Common myeloid progenitor, CD34-positive (primary cell): ENCODE measurements at regions not wholly inside any gene's neighbourhood (a gene's known extent, or its start where the extent isn't known, plus 50 kb on each side); places are given as distances from the start of the nearest gene placed in this dataset.

Source experiments
- CTCF ChIA-PET: fragments of 350-600 bp; sonication (Branson Sonifier 250); formaldehyde crosslinking; loops from one replicate; lab custom pipeline; 2021; ENCODE audit warnings: antibody characterized with exemption; lab: Charles Lee
- POLR2A ChIA-PET: fragments of 350-600 bp; sonication (Branson Sonifier 250); formaldehyde crosslinking; loops from one replicate; lab custom pipeline; 2021; ENCODE audit warnings: antibody characterized with exemption; lab: Charles Lee
- DNase-seq, 3 donors: peaks; one replicate each; pipeline versions ENCODE4 v3.0.0 to v3.0.0-alpha.2; 2013
- H3K27ac ChIP-seq, 2 experiments: 1 replicate in 1 of 2; 2 replicates in 1 of 2; pipeline ENCODE4 v1.7.0; 2013; ENCODE audit warnings: inconsistent platforms in 2 of 2, low read length in 2 of 2, mild to moderate bottlenecking in 2 of 2, low read depth in 1 of 2, moderate library complexity in 1 of 2; ENCODE audit not compliant: severe bottlenecking in 2 of 2, insufficient read depth in 1 of 2, poor library complexity in 1 of 2
- H3K27me3 ChIP-seq, 5 experiments: replicated peaks in 2 of 5; 1 replicate in 3 of 5; 2 replicates in 2 of 5; pipeline versions ENCODE4 v1.6.1 to v1.7.0; 2013; ENCODE audit warnings: low read length in 4 of 5, mild to moderate bottlenecking in 2 of 5, moderate library complexity in 2 of 5, inconsistent platforms in 1 of 5; ENCODE audit not compliant: insufficient read depth in 5 of 5, control insufficient read depth in 4 of 5
- H3K36me3 ChIP-seq, 4 experiments: 1 replicate in 2 of 4; 2 replicates in 2 of 4; pipeline versions ENCODE4 v1.6.1 to v1.7.0; 2013; ENCODE audit warnings: low read length in 3 of 4, control low read depth in 1 of 4, mild to moderate bottlenecking in 1 of 4; ENCODE audit not compliant: control insufficient read depth in 4 of 4, insufficient read depth in 4 of 4
- H3K4me1 ChIP-seq, 4 experiments: 1 replicate in 3 of 4; 2 replicates in 1 of 4; pipeline versions ENCODE4 v1.6.1 to v1.7.1; 2013; ENCODE audit warnings: low read length in 3 of 4, mild to moderate bottlenecking in 3 of 4, control low read depth in 1 of 4, inconsistent platforms in 1 of 4, moderate library complexity in 1 of 4; ENCODE audit not compliant: control insufficient read depth in 4 of 4, insufficient read depth in 4 of 4; ENCODE audit errors: control extremely low read depth in 1 of 4
- H3K4me3 ChIP-seq, 7 experiments: 1 replicate in 4 of 7; 2 replicates in 3 of 7; pipeline versions ENCODE4 v1.5.1 to v1.7.0; 2013; ENCODE audit warnings: mild to moderate bottlenecking in 7 of 7, low read length in 6 of 7, moderate library complexity in 6 of 7, inconsistent platforms in 2 of 7, low read depth in 2 of 7, control low read depth in 1 of 7; ENCODE audit not compliant: insufficient read depth in 4 of 7, control insufficient read depth in 1 of 7; ENCODE audit errors: extremely low read depth in 1 of 7
- H3K9me3 ChIP-seq, 5 experiments: 1 replicate in 4 of 5; 2 replicates in 1 of 5; pipeline versions ENCODE4 v1.6.1 to v1.7.1; 2013; ENCODE audit warnings: low read length in 4 of 5, mild to moderate bottlenecking in 2 of 5, inconsistent platforms in 1 of 5, low read depth in 1 of 5, moderate library complexity in 1 of 5; ENCODE audit not compliant: control insufficient read depth in 4 of 5, insufficient read depth in 2 of 5; ENCODE audit errors: control extremely low read depth in 1 of 5
- WGBS: methylation state at CpG from one replicate; pipeline ENCODE4 v1.1.5; 2013; ENCODE audit not compliant: insufficient coverage; 5-methylcytosine and 5-hydroxymethylcytosine counted together

- ChIA-PET POLR2A (no interaction called here), CTCF (interaction anchor here (2.1 kb wide), 1 partner anchor 30 kb away, joined by 6 read pairs; no protein-coding TSS in a partner anchor)
- no peak overlapping the region for H3K27ac ChIP-seq
- 100% methylated on average over 2 of the region's 4 CpGs for WGBS
- no peaks in the 10 kb centered on the region for H3K27me3 ChIP-seq
- no peaks in the 10 kb centered on the region for H3K9me3 ChIP-seq
- no peak for DNase-seq
- no peak overlapping the region for H3K4me3 ChIP-seq
- H3K36me3 ChIP-seq: no peaks in the 10 kb centered on the region
- peaks cover 8 to 28% (median 22%) of the 10 kb centered on the region in 4 experiments for H3K4me1 ChIP-seq
These were observed 91.4 kb downstream of the IRS2 start for GRCh38 chr13:109694972-109695371.

GRCh38 chr13:109693213-109693612, 93.2 kb downstream of the IRS2 start:
- H3K27ac ChIP-seq: no peak overlapping the region
- H3K36me3 ChIP-seq: no peaks in the 10 kb centered on the region
- H3K27me3 ChIP-seq: peaks cover 0 to under 1% (median 0%) of the 10 kb centered on the region in 5 experiments
- WGBS: 95% methylated on average over 4 of the region's 4 CpGs
- CTCF ChIA-PET: no interaction called here
- no peaks in the 10 kb centered on the region for H3K9me3 ChIP-seq
- POLR2A ChIA-PET: no interaction called here
- H3K4me3 ChIP-seq: no peak overlapping the region
- peaks cover 2 to 12% (median 7%) of the 10 kb centered on the region in 4 experiments for H3K4me1 ChIP-seq
- no peak for DNase-seq

GRCh38 chr13:109691689-109692088, 94.7 kb downstream of the IRS2 start:
- H3K9me3 ChIP-seq: no peaks in the 10 kb centered on the region
- no peak overlapping the region for H3K27ac ChIP-seq
- WGBS: 80% methylated on average over 1 of the region's 1 CpG
- no peak for DNase-seq
- peaks cover 0 to 2% (median 0%) of the 10 kb centered on the region in 5 experiments for H3K27me3 ChIP-seq
- H3K4me1 ChIP-seq: peaks cover 0 to 3% (median 0%) of the 10 kb centered on the region in 4 experiments
- no peaks in the 10 kb centered on the region for H3K36me3 ChIP-seq
- ChIA-PET CTCF (interaction anchor here (1.0 to 1.2 kb wide), 2 partner anchors 9 to 93 kb away, joined by 3 read pairs; no protein-coding TSS in a partner anchor), POLR2A (no interaction called here)
- no peak overlapping the region for H3K4me3 ChIP-seq

GRCh38 chr13:109687559-109688448, 98.6 kb downstream of the IRS2 start:
- no peak overlapping the region for H3K27ac ChIP-seq
- H3K4me1 ChIP-seq: no peaks in the 10 kb centered on the region
- H3K9me3 ChIP-seq: no peaks in the 10 kb centered on the region
- no peak overlapping the region for H3K4me3 ChIP-seq
- no peaks in the 10 kb centered on the region for H3K36me3 ChIP-seq
- POLR2A ChIA-PET: no interaction called here
- CTCF ChIA-PET: interaction anchor here (1.1 to 1.4 kb wide), 3 partner anchors 11 to 96 kb away, joined by 3 to 5 read pairs (median 3); no protein-coding TSS in a partner anchor
- WGBS: 95% methylated on average over 13 of the region's 14 CpGs
- no peak for DNase-seq
- H3K27me3 ChIP-seq: peaks cover 0 to 13% (median 3%) of the 10 kb centered on the region in 5 experiments

DNA sequence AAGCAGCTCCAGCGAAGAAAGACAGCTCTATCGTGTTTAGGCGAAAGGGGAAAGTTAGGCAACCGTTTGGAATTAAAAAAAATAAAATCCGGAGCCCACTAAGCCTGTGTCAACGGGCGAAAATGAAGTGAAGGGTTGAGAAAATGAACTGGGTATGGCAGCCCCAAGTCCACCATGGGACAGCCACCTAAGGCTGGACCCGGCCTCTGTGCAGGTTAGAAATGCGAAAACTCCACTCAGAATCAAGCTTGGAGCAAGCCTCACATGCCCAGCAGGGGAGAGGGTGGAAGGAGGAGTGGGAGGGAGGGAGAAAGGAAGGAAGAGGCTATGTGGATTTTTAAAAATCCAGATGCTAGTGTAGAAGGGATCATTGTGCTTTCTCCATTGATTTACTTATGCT, 101.2 kb downstream of the IRS2 start:
- no peak overlapping the region for H3K27ac ChIP-seq
- ChIA-PET CTCF (no interaction called here), POLR2A (no interaction called here)
- DNase-seq: no peak
- no peak overlapping the region for H3K4me3 ChIP-seq
- H3K4me1 ChIP-seq: no peaks in the 10 kb centered on the region
- H3K9me3 ChIP-seq: no peaks in the 10 kb centered on the region
- no peaks in the 10 kb centered on the region for H3K36me3 ChIP-seq
- WGBS: 95% methylated on average over 6 of the region's 9 CpGs
- H3K27me3 ChIP-seq: peaks cover 0 to 19% (median 7%) of the 10 kb centered on the region in 5 experiments

DNA sequence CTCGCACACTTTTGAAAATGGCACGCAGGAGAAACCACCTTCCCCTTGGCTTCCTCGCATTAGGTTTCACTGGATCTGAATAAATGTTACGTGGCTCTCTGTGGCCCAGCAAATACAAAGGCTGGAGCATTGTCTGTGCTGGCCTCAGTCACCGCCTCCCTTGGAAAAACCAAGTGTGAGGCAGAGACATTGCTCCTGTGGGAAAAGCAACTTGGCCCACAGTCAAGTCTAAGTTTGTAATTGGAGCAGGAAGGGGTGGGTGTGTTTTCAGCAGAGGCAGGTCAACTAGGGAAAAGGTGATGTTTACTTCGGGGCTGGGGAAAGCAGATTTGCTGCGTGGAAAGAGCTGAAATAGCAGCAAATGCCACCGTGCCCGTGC, 101.6 kb downstream of the IRS2 start:
- Histone ChIP-seq H3K9me3 (no peaks in the 10 kb centered on the region), H3K27ac (no peak overlapping the region), H3K4me1 (no peaks in the 10 kb centered on the region), H3K27me3 (peaks cover 0 to 19% (median 7%) of the 10 kb centered on the region in 5 experiments), H3K36me3 (no peaks in the 10 kb centered on the region), H3K4me3 (no peak overlapping the region)
- WGBS: 89% methylated on average over 9 of the region's 9 CpGs
- POLR2A ChIA-PET: no interaction called here
- CTCF ChIA-PET: no interaction called here
- DNase-seq: no peak
